Muscle layer of duodenum (tissue), 2 donors: ENCODE measurements at regions not wholly inside any gene's neighbourhood (a gene's known extent, or its start where the extent isn't known, plus 50 kb on each side); places are given as distances from the start of the nearest gene placed in this dataset.
"Not testable (repeated sequence)": the region's sequence is repeated elsewhere in the genome, so short reads cannot be mapped to it uniquely, and the experiment has no call there.

Experiments used
- H3K27ac ChIP-seq: one replicate; pipeline ENCODE4 v1.7.0; 2013; ENCODE audit warnings: mild to moderate bottlenecking, low read length
- H3K27me3 ChIP-seq: one replicate; pipeline ENCODE4 v1.7.0; 2013; ENCODE audit warnings: low read depth, mild to moderate bottlenecking, control low read depth, low read length
- H3K36me3 ChIP-seq, 2 donors: one replicate each; pipeline ENCODE4 v1.7.0; 2013; ENCODE audit warnings: low read length in 2 of 2, control low read depth in 1 of 2, mild to moderate bottlenecking in 1 of 2; ENCODE audit not compliant: insufficient read depth in 2 of 2, control insufficient read depth in 1 of 2
- H3K4me1 ChIP-seq, 2 donors: one replicate each; pipeline ENCODE4 v1.7.0; 2013; ENCODE audit warnings: low read length in 2 of 2, mild to moderate bottlenecking in 2 of 2, control low read depth in 1 of 2, moderate library complexity in 1 of 2; ENCODE audit not compliant: insufficient read depth in 2 of 2, control insufficient read depth in 1 of 2
- H3K4me3 ChIP-seq, 2 donors: one replicate each; pipeline ENCODE4 v1.7.0; 2013; ENCODE audit warnings: low read length in 2 of 2, low read depth in 1 of 2, mild to moderate bottlenecking in 1 of 2
- H3K9me3 ChIP-seq, 2 donors: one replicate each; pipeline ENCODE4 v1.7.0; 2013; ENCODE audit warnings: low read length in 2 of 2, control low read depth in 1 of 2, mild to moderate bottlenecking in 1 of 2; ENCODE audit not compliant: control insufficient read depth in 1 of 2
- donor health status: healthy.

DNA sequence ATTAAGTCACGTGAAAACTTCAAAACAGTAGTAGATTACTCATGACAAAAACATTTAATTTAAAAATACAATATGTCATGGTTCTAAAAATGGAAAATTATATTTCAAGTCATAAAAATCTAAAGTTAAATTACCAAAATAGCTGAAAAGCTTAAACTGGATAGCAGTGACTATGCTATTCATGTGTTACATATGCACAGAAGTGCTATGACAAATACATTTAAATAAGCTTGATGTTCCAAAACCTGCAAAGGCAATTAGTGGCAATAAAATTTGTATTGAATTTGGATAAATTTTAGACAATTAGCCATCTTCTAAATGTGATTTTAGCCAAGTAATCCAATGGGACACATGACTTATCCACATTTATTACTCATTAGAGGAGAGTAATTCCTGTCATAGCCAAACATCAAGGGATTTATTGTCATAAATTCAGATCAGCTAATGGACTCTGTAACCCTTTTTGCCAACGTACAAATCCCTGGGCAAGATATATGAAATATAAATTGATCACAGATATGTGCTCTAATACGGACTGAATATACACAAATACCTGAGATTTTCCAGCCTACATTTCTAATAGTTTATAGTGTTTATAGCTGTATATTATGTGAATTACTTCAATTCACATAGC lies 419.4 kb downstream of the ISL1 start:
- no peak overlapping the region for H3K27ac ChIP-seq
- no peaks in the 10 kb centered on the region for H3K9me3 ChIP-seq
- H3K27me3 ChIP-seq, result no peaks in the 10 kb centered on the region
- no peak overlapping the region for H3K4me3 ChIP-seq
- H3K36me3 ChIP-seq, result no peaks in the 10 kb centered on the region
- no peaks in the 10 kb centered on the region for H3K4me1 ChIP-seq

DNA sequence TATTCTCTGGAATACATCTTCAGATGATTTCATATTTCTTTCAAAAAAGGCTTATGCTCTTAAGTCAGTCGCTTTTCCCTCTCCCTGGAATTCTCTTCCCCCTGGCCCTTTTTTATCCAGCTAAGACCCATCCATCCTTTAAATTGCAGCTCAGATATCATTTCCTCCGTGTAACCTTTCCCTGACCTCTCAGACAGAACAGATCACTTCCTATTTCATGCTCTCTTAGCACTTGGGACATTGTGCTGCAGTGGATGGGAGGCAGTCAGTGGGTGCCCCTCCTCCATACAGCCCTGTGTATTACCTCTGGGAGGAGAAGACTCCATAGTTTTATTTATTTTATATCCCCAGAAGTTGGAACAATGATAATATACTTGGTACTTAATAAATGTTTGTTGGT lies 423.4 kb downstream of the ISL1 start:
- H3K4me1 ChIP-seq, result no peaks in the 10 kb centered on the region
- no peak overlapping the region for H3K27ac ChIP-seq
- no peaks in the 10 kb centered on the region for H3K36me3 ChIP-seq
- H3K27me3 ChIP-seq, result no peaks in the 10 kb centered on the region
- no peaks in the 10 kb centered on the region for H3K9me3 ChIP-seq
- no peak overlapping the region for H3K4me3 ChIP-seq

DNA sequence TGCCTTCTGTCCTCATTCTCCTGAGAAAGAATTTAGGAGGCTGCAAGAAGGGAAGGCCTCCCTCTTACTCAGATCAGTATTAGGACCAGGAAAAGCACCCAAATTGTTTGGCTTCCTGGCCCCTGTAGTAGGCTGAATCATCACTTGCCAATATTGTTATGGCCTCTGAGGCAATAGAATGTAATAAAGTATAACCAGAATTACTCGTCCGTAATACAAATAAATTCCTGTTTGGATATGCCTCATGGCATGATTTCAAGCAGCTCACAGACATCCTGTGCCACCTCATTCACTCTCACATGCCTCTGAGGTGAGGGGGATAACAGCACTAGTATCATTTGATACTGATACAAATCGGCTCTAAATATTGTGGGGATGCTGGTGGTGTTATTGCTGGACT lies 427.3 kb downstream of the ISL1 start:
- Histone ChIP-seq H3K36me3 (no peaks in the 10 kb centered on the region), H3K27me3 (no peaks in the 10 kb centered on the region), H3K9me3 (no peaks in the 10 kb centered on the region), H3K4me1 (no peaks in the 10 kb centered on the region), H3K27ac (no peak overlapping the region), H3K4me3 (no peak overlapping the region)

DNA sequence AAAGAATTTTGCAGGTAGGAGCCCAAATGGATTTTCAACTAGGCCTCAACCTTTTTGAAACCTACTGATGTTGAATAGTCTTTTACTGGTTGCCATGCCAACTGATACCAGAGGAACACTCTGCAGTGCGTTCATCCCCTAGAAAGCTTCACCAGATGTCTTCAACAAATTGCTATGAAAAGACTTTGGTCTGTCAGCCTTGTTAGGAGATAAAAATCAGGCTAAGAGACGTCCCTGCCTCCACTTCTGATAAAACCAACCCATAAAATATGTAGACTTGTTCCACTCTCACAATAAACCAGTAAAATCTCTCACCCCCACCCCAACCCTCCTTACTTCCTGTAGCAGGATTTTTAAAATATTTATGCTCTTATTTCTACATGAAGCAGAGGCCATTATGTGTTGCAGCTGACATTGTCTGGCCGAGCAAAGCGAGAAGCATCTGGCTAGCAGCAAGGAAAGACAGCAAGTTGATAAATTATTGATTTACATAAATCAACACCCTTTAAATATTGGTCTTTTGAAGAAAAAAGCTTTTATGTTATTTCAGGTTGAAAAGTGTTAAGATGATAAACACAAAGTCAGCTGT lies 428.7 kb downstream of the ISL1 start:
- H3K9me3 ChIP-seq, result no peaks in the 10 kb centered on the region
- H3K4me1 ChIP-seq, result no peaks in the 10 kb centered on the region
- no peak overlapping the region for H3K27ac ChIP-seq
- H3K27me3 ChIP-seq, result no peaks in the 10 kb centered on the region
- no peaks in the 10 kb centered on the region for H3K36me3 ChIP-seq
- H3K4me3 ChIP-seq, result no peak overlapping the region

- not testable (repeated sequence) for H3K27ac ChIP-seq, H3K4me3 ChIP-seq, H3K4me1 ChIP-seq, H3K9me3 ChIP-seq, H3K36me3 ChIP-seq, H3K27me3 ChIP-seq
Observed at GRCh38 chr5:51814817-51815216, 431.6 kb downstream of the ISL1 start.

- Histone ChIP-seq H3K4me3 (no peak overlapping the region), H3K4me1 (no peaks in the 10 kb centered on the region), H3K27ac (no peak overlapping the region), H3K27me3 (no peaks in the 10 kb centered on the region), H3K9me3 (no peaks in the 10 kb centered on the region), H3K36me3 (no peaks in the 10 kb centered on the region)
Observed at GRCh38 chr5:51816427-51816826, 433.2 kb downstream of the ISL1 start.

- Histone ChIP-seq H3K4me3 (no peak overlapping the region), H3K36me3 (no peaks in the 10 kb centered on the region), H3K27me3 (no peaks in the 10 kb centered on the region), H3K9me3 (no peaks in the 10 kb centered on the region), H3K4me1 (no peaks in the 10 kb centered on the region), H3K27ac (no peak overlapping the region)
Observed at GRCh38 chr5:51821697-51822096, 438.4 kb downstream of the ISL1 start.

DNA sequence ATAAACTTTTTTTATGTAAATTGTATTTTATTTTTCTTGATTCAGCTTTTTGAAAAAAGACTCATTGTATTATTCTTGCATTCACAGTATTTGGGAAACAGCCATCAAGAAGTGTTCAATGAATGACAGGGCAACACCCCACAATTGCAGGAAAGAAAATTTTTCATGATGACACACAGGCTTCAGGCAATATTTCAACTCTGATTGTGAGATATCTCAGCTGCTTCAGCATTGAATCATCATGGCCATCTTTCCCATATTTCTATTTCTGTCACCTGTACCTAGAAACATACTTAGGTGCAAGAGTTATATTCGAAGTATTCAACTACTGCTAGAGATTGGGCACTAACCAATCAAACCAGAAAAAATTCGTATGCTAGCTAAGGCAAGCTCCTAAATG lies 446.0 kb downstream of the ISL1 start:
- no peak overlapping the region for H3K4me3 ChIP-seq
- no peaks in the 10 kb centered on the region for H3K27me3 ChIP-seq
- H3K36me3 ChIP-seq, result no peaks in the 10 kb centered on the region
- no peaks in the 10 kb centered on the region for H3K4me1 ChIP-seq
- no peak overlapping the region for H3K27ac ChIP-seq
- no peaks in the 10 kb centered on the region for H3K9me3 ChIP-seq

GRCh38 chr5:51829691-51830090 lies 446.4 kb downstream of the ISL1 start:
- no peak overlapping the region for H3K4me3 ChIP-seq
- H3K9me3 ChIP-seq, result no peaks in the 10 kb centered on the region
- H3K4me1 ChIP-seq, result no peaks in the 10 kb centered on the region
- no peaks in the 10 kb centered on the region for H3K27me3 ChIP-seq
- H3K27ac ChIP-seq, result no peak overlapping the region
- H3K36me3 ChIP-seq, result no peaks in the 10 kb centered on the region

GRCh38 chr5:51832934-51833470 lies 449.8 kb downstream of the ISL1 start:
- no peak overlapping the region for H3K4me3 ChIP-seq
- H3K4me1 ChIP-seq, result no peaks in the 10 kb centered on the region
- H3K27ac ChIP-seq, result no peak overlapping the region
- no peaks in the 10 kb centered on the region for H3K36me3 ChIP-seq
- no peaks in the 10 kb centered on the region for H3K27me3 ChIP-seq
- no peaks in the 10 kb centered on the region for H3K9me3 ChIP-seq

- Histone ChIP-seq H3K9me3 (no peaks in the 10 kb centered on the region), H3K27ac (no peak overlapping the region), H3K36me3 (no peaks in the 10 kb centered on the region), H3K27me3 (no peaks in the 10 kb centered on the region), H3K4me1 (no peaks in the 10 kb centered on the region), H3K4me3 (no peak overlapping the region)
Observed at GRCh38 chr5:51838459-51838858, 455.2 kb downstream of the ISL1 start.

DNA sequence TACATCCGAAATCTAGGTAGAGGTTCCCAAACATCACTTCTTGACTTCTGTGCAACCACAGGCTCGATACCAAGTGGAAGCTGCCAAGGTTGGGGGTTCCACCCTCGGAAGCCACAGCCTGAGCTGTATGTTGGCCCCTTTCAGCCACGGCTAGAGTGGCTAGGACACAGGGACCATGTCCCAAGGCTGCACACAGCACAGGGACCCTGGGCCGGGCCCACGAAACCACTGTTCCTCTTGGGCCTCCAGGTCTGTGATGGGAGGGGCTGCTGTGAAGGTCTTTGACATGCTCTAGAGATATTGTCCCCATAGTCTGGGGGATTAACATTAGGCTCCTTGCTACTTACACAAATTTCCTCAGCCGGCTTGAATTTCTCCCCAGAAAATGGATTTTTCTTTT lies 460.6 kb downstream of the ISL1 start:
- Histone ChIP-seq H3K4me1 (no peaks in the 10 kb centered on the region), H3K4me3 (no peak overlapping the region), H3K36me3 (no peaks in the 10 kb centered on the region), H3K27me3 (no peaks in the 10 kb centered on the region), H3K9me3 (no peaks in the 10 kb centered on the region), H3K27ac (no peak overlapping the region)
